ENCODE measurements at regions not wholly inside any gene's neighbourhood (a gene's known extent, or its start where the extent isn't known, plus 50 kb on each side); places are given as distances from the start of the nearest gene placed in this dataset.

- H3K36me3 Mint-ChIP-seq (ENCODE audit: insufficient read depth) = no peaks in the 10 kb centered on the region
- peaks cover 5% of the 10 kb centered on the region for H3K9me3 Mint-ChIP-seq
- ATAC-seq (no peak), DNase-seq (no peak)
- no peak overlapping the region for H3K4me3 Mint-ChIP-seq
- H3K4me1 Mint-ChIP-seq (ENCODE audit: low read depth) = no peaks in the 10 kb centered on the region
- H3K27me3 Mint-ChIP-seq (ENCODE audit: low read depth) = no peaks in the 10 kb centered on the region
Measured at GRCh38 chr12:24499151-24500146, 449.5 kb downstream of the BCAT1 start.

DNA sequence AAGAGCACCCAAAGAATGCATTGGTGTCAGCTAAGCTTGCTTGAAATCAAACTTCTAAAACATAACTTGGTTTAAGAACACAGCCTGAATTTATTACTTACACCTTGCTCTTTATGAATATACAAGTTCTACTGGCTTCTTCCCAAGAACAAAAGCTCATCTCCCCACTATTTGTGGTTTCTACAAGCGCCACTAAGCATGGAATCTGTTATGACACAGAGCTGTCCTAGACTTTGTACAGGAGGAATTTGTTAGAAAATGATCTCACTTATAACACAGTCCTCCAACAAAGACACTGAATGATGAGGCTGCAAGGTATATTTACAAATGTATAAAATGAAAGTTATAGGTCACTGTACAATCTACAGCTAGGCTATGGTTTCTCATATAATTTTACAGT, 452.1 kb downstream of the BCAT1 start:
- Mint-ChIP-seq H3K9me3 (no peaks in the 10 kb centered on the region), H3K27me3 (ENCODE audit: low read depth) (no peaks in the 10 kb centered on the region), H3K36me3 (ENCODE audit: insufficient read depth) (no peaks in the 10 kb centered on the region), H3K4me1 (ENCODE audit: low read depth) (no peaks in the 10 kb centered on the region), H3K4me3 (no peak overlapping the region)
- ATAC-seq = no peak
- DNase-seq = no peak

DNA sequence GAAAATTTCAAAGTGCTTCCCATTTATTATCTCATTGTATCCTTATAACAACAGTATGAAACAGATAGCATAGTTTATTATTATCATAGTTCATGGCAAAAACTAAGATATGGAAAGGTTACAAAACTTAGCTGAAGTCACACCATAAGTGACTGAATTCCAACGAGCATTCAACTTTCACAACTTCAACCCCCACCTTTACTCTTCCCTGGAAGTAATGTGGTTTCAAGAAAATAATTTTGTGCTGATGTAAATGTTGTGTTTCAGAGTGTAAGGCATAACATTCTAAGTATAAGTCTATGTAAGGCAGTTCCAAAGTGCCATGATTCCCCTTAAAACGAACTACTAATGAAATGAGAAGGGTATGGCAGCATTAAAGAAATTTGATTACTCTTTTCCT, 454.5 kb downstream of the BCAT1 start:
- no peak overlapping the region for H3K4me3 Mint-ChIP-seq
- DNase-seq (no peak), ATAC-seq (no peak)
- H3K36me3 Mint-ChIP-seq (ENCODE audit: insufficient read depth) = no peaks in the 10 kb centered on the region
- no peaks in the 10 kb centered on the region for H3K4me1 Mint-ChIP-seq (ENCODE audit: low read depth)
- H3K27me3 Mint-ChIP-seq (ENCODE audit: low read depth) = no peaks in the 10 kb centered on the region
- no peaks in the 10 kb centered on the region for H3K9me3 Mint-ChIP-seq

GRCh38 chr12:24491968-24492367, 456.9 kb downstream of the BCAT1 start:
- Mint-ChIP-seq H3K36me3 (ENCODE audit: insufficient read depth) (no peaks in the 10 kb centered on the region), H3K27me3 (ENCODE audit: low read depth) (no peaks in the 10 kb centered on the region), H3K9me3 (no peaks in the 10 kb centered on the region), H3K4me3 (no peak overlapping the region), H3K4me1 (ENCODE audit: low read depth) (no peaks in the 10 kb centered on the region)
- DNase-seq (no peak), ATAC-seq (no peak)

- no peaks in the 10 kb centered on the region for H3K27me3 Mint-ChIP-seq (ENCODE audit: low read depth)
- H3K4me3 Mint-ChIP-seq = no peak overlapping the region
- H3K36me3 Mint-ChIP-seq (ENCODE audit: insufficient read depth) = no peaks in the 10 kb centered on the region
- DNase-seq = no peak
- H3K9me3 Mint-ChIP-seq = no peaks in the 10 kb centered on the region
- no peak for ATAC-seq
- H3K4me1 Mint-ChIP-seq (ENCODE audit: low read depth) = no peaks in the 10 kb centered on the region
Measured at GRCh38 chr12:24489939-24490338, 459.0 kb downstream of the BCAT1 start.

DNA sequence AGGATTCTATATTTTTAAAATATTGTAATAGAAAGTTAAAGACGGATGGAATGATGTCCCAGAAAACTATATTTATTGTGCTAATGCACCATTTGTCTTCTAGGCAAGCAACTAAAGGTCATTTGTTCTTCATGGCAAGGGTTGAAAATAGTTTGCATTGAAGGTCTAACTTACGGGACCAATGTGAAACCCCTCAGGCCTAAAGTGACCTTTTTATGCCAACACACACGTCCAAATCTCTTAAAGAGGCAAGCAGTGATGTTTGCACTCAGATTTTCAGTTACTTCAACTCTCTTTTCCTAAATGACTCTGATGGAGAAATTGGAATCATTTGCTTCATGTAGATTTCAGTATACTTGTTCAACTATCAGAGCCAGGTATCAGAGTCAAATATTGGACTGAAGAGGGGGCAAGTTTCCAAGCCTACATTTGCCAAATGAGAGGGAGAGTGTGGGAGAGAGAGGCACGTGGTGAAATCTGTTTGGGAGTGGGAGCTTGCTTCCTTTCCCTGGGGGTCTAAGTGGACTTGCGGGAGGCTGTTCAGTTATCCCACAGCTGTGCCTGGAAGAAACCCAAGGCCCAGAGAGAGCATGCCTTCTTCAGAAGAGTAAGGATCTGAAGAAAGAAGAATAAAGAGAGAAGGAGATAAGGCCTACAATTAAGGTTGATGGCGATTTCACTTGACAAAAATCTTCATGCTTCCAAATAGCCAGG, 459.8 kb downstream of the BCAT1 start:
- ATAC-seq (no peak), DNase-seq (no peak)
- no peaks in the 10 kb centered on the region for H3K9me3 Mint-ChIP-seq
- no peak overlapping the region for H3K4me3 Mint-ChIP-seq
- H3K36me3 Mint-ChIP-seq (ENCODE audit: insufficient read depth) = no peaks in the 10 kb centered on the region
- no peaks in the 10 kb centered on the region for H3K27me3 Mint-ChIP-seq (ENCODE audit: low read depth)
- no peaks in the 10 kb centered on the region for H3K4me1 Mint-ChIP-seq (ENCODE audit: low read depth)

DNA sequence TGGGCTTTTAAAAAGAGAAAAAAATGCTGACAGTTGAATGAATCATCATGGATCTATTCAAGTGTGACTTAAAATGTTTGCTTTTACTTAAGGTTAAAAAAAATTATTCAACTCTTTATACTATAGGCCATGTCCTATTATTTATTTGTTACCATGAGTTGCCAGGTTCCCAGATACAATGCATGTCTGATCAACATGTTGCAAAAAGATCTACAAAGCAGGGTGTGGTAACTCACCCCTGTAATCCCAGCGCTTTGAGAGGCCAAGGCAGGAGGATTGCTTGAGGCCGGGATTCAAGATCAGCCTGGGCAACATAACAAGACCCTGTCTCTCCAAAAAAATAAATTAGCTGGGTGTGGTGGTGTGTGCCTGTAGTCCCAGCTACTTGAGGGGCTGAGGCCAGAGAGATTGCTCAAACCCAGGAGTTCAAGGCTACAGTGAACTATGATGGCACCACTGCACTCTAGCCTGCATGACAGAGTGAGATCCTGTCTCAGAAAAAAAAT, 460.8 kb downstream of the BCAT1 start:
- no peak for DNase-seq
- H3K36me3 Mint-ChIP-seq (ENCODE audit: insufficient read depth) = no peaks in the 10 kb centered on the region
- no peaks in the 10 kb centered on the region for H3K4me1 Mint-ChIP-seq (ENCODE audit: low read depth)
- no peak overlapping the region for H3K4me3 Mint-ChIP-seq
- no peaks in the 10 kb centered on the region for H3K9me3 Mint-ChIP-seq
- H3K27me3 Mint-ChIP-seq (ENCODE audit: low read depth) = no peaks in the 10 kb centered on the region
- ATAC-seq = no peak

DNA sequence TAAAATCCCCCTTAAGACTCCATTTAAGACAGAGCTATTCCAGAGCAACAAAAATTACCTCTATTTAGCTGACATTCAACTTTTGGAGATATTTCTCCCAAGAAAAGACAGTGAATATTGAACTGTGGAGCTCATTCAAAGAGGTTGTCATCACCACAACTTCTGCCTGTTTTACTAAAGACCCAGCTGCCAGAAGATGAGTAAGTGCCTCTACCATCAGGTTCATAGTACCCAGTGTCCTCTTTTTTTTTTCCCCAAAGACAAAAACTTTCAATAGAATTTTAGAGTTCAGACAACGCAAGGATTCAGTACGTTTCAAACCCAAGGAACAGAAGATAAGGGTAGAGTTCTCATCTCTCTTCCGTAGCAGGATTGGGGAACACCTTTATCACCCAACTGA, 461.3 kb downstream of the BCAT1 start:
- ATAC-seq = no peak
- H3K4me1 Mint-ChIP-seq (ENCODE audit: low read depth) = no peaks in the 10 kb centered on the region
- H3K36me3 Mint-ChIP-seq (ENCODE audit: insufficient read depth) = no peaks in the 10 kb centered on the region
- H3K4me3 Mint-ChIP-seq = no peak overlapping the region
- no peaks in the 10 kb centered on the region for H3K9me3 Mint-ChIP-seq
- no peaks in the 10 kb centered on the region for H3K27me3 Mint-ChIP-seq (ENCODE audit: low read depth)
- DNase-seq = no peak

- H3K4me3 Mint-ChIP-seq = no peak overlapping the region
- no peaks in the 10 kb centered on the region for H3K27me3 Mint-ChIP-seq (ENCODE audit: low read depth)
- DNase-seq = no peak
- H3K36me3 Mint-ChIP-seq (ENCODE audit: insufficient read depth) = no peaks in the 10 kb centered on the region
- H3K4me1 Mint-ChIP-seq (ENCODE audit: low read depth) = no peaks in the 10 kb centered on the region
- H3K9me3 Mint-ChIP-seq = no peaks in the 10 kb centered on the region
- ATAC-seq = no peak
Measured at GRCh38 chr12:24483732-24484131, 465.2 kb downstream of the BCAT1 start.

- Mint-ChIP-seq H3K27me3 (ENCODE audit: low read depth) (peaks cover 3% of the 10 kb centered on the region), H3K4me3 (no peak overlapping the region), H3K9me3 (no peaks in the 10 kb centered on the region), H3K4me1 (ENCODE audit: low read depth) (no peaks in the 10 kb centered on the region), H3K36me3 (ENCODE audit: insufficient read depth) (no peaks in the 10 kb centered on the region)
- DNase-seq (no peak), ATAC-seq (no peak)
Measured at GRCh38 chr12:24482882-24483604, 465.9 kb downstream of the BCAT1 start.

GRCh38 chr12:24482044-24482443, 466.9 kb downstream of the BCAT1 start:
- ATAC-seq = no peak
- peaks cover 3% of the 10 kb centered on the region for H3K27me3 Mint-ChIP-seq (ENCODE audit: low read depth)

GRCh38 chr12:24480766-24481449, 468.0 kb downstream of the BCAT1 start:
- no peak for DNase-seq
- peaks cover 3% of the 10 kb centered on the region for H3K27me3 Mint-ChIP-seq (ENCODE audit: low read depth)
- no peaks in the 10 kb centered on the region for H3K4me1 Mint-ChIP-seq (ENCODE audit: low read depth)
- no peaks in the 10 kb centered on the region for H3K36me3 Mint-ChIP-seq (ENCODE audit: insufficient read depth)
- no peak for ATAC-seq
- no peaks in the 10 kb centered on the region for H3K9me3 Mint-ChIP-seq
- H3K4me3 Mint-ChIP-seq = no peak overlapping the region

More at GRCh38 chr12:24482044-24482443, 466.9 kb downstream of the BCAT1 start:
- no peaks in the 10 kb centered on the region for H3K4me1 Mint-ChIP-seq (ENCODE audit: low read depth)
- H3K36me3 Mint-ChIP-seq (ENCODE audit: insufficient read depth) = no peaks in the 10 kb centered on the region
- no peak overlapping the region for H3K4me3 Mint-ChIP-seq
- no peak for DNase-seq
- no peaks in the 10 kb centered on the region for H3K9me3 Mint-ChIP-seq

- no peak for ATAC-seq
- Mint-ChIP-seq H3K9me3 (no peaks in the 10 kb centered on the region), H3K4me1 (ENCODE audit: low read depth) (no peaks in the 10 kb centered on the region), H3K27me3 (ENCODE audit: low read depth) (peaks cover 3% of the 10 kb centered on the region), H3K36me3 (ENCODE audit: insufficient read depth) (no peaks in the 10 kb centered on the region), H3K4me3 (no peak overlapping the region)
- no peak for DNase-seq
Measured at GRCh38 chr12:24479131-24479530, 469.8 kb downstream of the BCAT1 start.

DNA sequence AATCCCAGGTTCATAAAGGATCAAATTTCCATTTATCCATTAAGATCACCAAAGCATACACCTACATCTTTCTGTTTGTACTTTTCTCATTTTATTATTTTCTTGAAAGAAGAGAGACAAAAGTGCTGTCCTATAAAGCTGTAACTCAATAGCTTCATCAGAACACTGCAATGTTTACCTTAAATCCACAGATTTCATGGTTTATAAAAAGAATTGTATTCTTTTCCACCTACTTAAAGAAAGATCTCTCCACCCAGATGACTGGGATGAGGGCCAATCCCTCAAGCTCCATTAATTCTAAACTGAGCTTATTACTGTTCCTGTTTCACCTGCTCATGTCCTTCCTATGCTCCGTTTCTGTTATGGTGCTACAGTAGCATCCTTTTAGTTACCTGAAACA, 470.6 kb downstream of the BCAT1 start:
- Mint-ChIP-seq H3K4me3 (no peak overlapping the region), H3K4me1 (ENCODE audit: low read depth) (no peaks in the 10 kb centered on the region), H3K27me3 (ENCODE audit: low read depth) (peaks cover 3% of the 10 kb centered on the region), H3K36me3 (ENCODE audit: insufficient read depth) (no peaks in the 10 kb centered on the region), H3K9me3 (no peaks in the 10 kb centered on the region)
- ATAC-seq (no peak), DNase-seq (no peak)
